ENCODE measurements at regions not wholly inside any gene's neighbourhood (a gene's known extent, or its start where the extent isn't known, plus 50 kb on each side); places are given as distances from the start of the nearest gene placed in this dataset.

DNA sequence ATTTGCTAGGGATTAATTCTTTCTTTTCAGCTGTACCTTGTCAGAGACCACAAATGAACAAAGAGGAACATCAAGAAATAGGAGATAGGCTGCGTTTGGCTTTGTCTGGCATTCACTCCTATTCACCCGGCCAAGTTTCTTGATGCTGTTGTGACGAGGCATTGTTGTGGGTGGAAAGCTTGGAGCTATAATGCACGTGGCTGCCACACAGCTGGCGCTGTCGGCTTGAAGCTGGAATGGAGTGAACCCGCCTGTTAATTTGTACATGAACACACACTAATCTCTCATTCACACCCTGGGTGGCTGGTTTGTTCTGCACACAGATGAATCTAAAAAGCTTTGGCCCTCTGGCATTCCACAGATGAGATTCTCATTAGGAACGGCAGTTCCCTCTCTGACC is 274.9 kb upstream of the GYPC start (continued):
- TF ChIP-seq ZNF839 (CRISPR knock-in tag; IDR thresholded peaks at IDR 0.05; ENCODE audit: borderline replicate concordance) = no peak

DNA sequence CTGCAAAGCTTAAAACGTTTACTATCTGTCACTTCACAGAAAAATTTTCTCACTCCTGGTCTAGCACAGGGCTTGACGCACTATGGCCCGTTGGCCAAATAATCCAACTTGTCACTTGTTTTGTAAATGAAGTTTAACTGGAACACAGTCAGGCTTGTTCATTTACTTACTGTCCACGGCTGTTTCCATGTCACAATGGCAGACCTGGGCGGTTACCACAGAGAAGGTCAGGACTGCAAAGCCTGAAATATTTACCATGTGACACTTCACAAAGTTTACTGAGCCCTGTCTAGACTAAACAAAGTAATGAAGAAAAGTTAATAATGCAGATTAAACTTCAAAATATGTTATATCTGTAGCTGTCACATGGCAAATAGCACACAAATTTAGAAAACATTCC is 273.0 kb upstream of the GYPC start:
- Histone ChIP-seq H3K27ac (ENCODE audit: extremely low read length, insufficient read depth, low read length) (no peak overlapping the region), H3K79me2 (ENCODE audit: insufficient read depth, low read length) (no peaks in the 10 kb centered on the region), H3K4me3 (replicated peaks in 1 of 3; ENCODE audit: insufficient read depth in 1 of 3, low read depth in 2 of 3, low read length in 3 of 3) (no peak overlapping the region), H2AFZ (ENCODE audit: low read length) (no peak overlapping the region), H3K27me3 (ENCODE audit: control insufficient read depth in 1 of 2, insufficient read depth in 2 of 2, low read length in 2 of 2) (no peaks in the 10 kb centered on the region), H3K36me3 (replicated peaks in 1 of 2; ENCODE audit: control insufficient read depth in 1 of 2, insufficient read depth in 2 of 2, low read length in 2 of 2) (no peaks in the 10 kb centered on the region), H3K9ac (ENCODE audit: insufficient read depth, low read depth, low read length) (no peak overlapping the region), H4K20me1 (ENCODE audit: insufficient read depth, low read length) (no peaks in the 10 kb centered on the region), H3K4me2 (ENCODE audit: low read depth, low read length) (no peak overlapping the region), H3K9me3 (ENCODE audit: low read length) (peaks cover 24% of the 10 kb centered on the region), H3K4me1 (ENCODE audit: insufficient read depth, low read length) (no peaks in the 10 kb centered on the region)
- ChIA-PET CTCF (ENCODE audit: low intra/inter-chr PET ratio, low total read pairs) (no interaction called here), POLR2A (no interaction called here)
- in situ Hi-C loops (cut with HindIII; ENCODE audit: extremely low pct_ligation_motif_present, low pct_unique_long_range_greater_than_20kb) = no loop called here
- ATAC-seq (no peak), FAIRE-seq (no peak), DNase-seq (ENCODE audit: low spot score) (no peak)
- TF ChIP-seq, protein P1, sequence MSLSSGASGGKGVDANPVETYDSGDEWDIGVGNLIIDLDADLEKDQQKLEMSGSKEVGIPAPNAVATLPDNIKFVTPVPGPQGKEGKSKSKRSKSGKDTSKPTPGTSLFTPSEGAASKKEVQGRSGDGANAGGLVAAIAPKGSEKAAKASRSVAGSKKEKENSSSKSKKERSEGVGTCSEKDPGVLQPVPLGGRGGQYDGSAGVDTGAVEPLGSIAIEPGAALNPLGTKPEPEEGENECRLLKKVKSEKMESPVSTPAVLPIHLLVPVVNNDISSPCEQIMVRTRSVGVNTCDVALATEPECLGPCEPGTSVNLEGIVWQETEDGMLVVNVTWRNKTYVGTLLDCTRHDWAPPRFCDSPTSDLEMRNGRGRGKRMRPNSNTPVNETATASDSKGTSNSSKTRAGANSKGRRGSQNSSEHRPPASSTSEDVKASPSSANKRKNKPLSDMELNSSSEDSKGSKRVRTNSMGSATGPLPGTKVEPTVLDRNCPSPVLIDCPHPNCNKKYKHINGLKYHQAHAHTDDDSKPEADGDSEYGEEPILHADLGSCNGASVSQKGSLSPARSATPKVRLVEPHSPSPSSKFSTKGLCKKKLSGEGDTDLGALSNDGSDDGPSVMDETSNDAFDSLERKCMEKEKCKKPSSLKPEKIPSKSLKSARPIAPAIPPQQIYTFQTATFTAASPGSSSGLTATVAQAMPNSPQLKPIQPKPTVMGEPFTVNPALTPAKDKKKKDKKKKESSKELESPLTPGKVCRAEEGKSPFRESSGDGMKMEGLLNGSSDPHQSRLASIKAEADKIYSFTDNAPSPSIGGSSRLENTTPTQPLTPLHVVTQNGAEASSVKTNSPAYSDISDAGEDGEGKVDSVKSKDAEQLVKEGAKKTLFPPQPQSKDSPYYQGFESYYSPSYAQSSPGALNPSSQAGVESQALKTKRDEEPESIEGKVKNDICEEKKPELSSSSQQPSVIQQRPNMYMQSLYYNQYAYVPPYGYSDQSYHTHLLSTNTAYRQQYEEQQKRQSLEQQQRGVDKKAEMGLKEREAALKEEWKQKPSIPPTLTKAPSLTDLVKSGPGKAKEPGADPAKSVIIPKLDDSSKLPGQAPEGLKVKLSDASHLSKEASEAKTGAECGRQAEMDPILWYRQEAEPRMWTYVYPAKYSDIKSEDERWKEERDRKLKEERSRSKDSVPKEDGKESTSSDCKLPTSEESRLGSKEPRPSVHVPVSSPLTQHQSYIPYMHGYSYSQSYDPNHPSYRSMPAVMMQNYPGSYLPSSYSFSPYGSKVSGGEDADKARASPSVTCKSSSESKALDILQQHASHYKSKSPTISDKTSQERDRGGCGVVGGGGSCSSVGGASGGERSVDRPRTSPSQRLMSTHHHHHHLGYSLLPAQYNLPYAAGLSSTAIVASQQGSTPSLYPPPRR (CRISPR knock-in tag; IDR thresholded peaks at IDR 0.05; ENCODE audit: borderline replicate concordance) = no peak
- TF ChIP-seq MIER3 (CRISPR knock-in tag; IDR thresholded peaks at IDR 0.05; ENCODE audit: borderline replicate concordance) (no peak), FIP1L1 (IDR thresholded peaks at IDR 0.05; ENCODE audit: borderline replicate concordance, insufficient read depth, low read depth, low read length) (no peak), ZZZ3 (CRISPR knock-in tag; IDR thresholded peaks at IDR 0.05; ENCODE audit: borderline replicate concordance) (no peak), ERF (CRISPR knock-in tag; IDR thresholded peaks at IDR 0.05) (no peak), NR2F2 (IDR thresholded peaks at IDR 0.05; ENCODE audit: borderline replicate concordance, low read depth) (no peak), SMYD3 (CRISPR knock-in tag; IDR thresholded peaks at IDR 0.05) (no peak)
- no TSS peak for BruUV-seq (replicated peaks)
- intact Hi-C loops (cut with micrococcal nuclease; ENCODE audit: unreplicated experiment) = no loop called here
- WGBS (ENCODE audit: low lambda C conversion rate) = 13% methylated on average over 5 of the region's 5 CpGs

Measured in HepG2 (cell line).